ENCODE measurements at regions not wholly inside any gene's neighbourhood (a gene's known extent, or its start where the extent isn't known, plus 50 kb on each side); places are given as distances from the start of the nearest gene placed in this dataset.
A peak's percentile ranks its signal among the peaks of the same experiment; 100 is the strongest.
"Not testable (repeated sequence)": the region's sequence is repeated elsewhere in the genome, so short reads cannot be mapped to it uniquely, and the experiment has no call there.

DNA sequence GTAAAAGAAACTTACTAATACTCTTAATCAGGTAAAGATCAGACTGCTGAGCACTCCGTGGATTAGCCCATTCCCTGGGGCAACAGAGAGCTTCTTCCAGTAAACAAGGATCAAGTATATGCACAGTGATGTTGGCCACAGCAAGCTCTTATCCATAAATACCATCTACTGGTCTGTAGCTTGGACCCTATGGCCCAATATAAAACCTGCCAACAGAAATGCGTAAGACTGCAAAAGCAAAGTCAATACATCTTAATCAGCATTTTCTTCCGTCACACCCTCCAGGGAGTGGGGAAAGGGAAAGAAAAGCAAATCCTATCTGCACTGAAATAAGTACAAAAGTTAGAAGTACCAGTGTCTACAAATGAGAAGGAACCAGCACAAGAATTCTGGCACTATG is 1082.1 kb downstream of the ZPLD1 start:
- H3K9me3 Mint-ChIP-seq (ENCODE audit: unreplicated experiment), result no peaks in the 10 kb centered on the region
- Histone ChIP-seq H3K4me3 (ENCODE audit: low read depth, low read length) (no peak overlapping the region), H3K4me1 (peaks cover 4% of the 10 kb centered on the region; the same call in 1 of the 2 replicates), H3K36me3 (ENCODE audit: control insufficient read depth, insufficient read depth, low read length) (no peaks in the 10 kb centered on the region), H3K27me3 (replicated peaks; ENCODE audit: control insufficient read depth, insufficient read depth, low read length) (no peaks in the 10 kb centered on the region), H3K9me3 (no peaks in the 10 kb centered on the region)
- no peak for TF ChIP-seq CTCF (IDR thresholded peaks at IDR 0.05; ENCODE audit: insufficient read depth in 1 of 2, low read depth in 1 of 2, low read length in 1 of 2, severe bottlenecking in 1 of 2, unreplicated experiment in 1 of 2)
- ChIA-PET POLR2A (no interaction called here), CTCF (no interaction called here)
- no peak overlapping the region for H3K4me3 Mint-ChIP-seq (ENCODE audit: unreplicated experiment)
- no TSS peak for BruUV-seq (replicated peaks)
- H3K4me1 Mint-ChIP-seq (ENCODE audit: low read depth, unreplicated experiment), result no peaks in the 10 kb centered on the region
- intact Hi-C loops (cut with micrococcal nuclease; ENCODE audit: unreplicated experiment), result no loop called here
- no peaks in the 10 kb centered on the region for H3K27me3 Mint-ChIP-seq (ENCODE audit: insufficient read depth, unreplicated experiment)
- no peak overlapping the region for H3K27ac Mint-ChIP-seq (ENCODE audit: unreplicated experiment)
- no peak for DNase-seq
- no peaks in the 10 kb centered on the region for H3K36me3 Mint-ChIP-seq (ENCODE audit: insufficient read depth, unreplicated experiment)

- BruUV-seq (replicated peaks); intact Hi-C loops (cut with micrococcal nuclease; ENCODE audit: unreplicated experiment); H3K4me1 Mint-ChIP-seq (ENCODE audit: low read depth, unreplicated experiment): not testable (repeated sequence)
Observed at GRCh38 chr3:103531327-103531726, 1096.5 kb downstream of the ZPLD1 start.

DNA sequence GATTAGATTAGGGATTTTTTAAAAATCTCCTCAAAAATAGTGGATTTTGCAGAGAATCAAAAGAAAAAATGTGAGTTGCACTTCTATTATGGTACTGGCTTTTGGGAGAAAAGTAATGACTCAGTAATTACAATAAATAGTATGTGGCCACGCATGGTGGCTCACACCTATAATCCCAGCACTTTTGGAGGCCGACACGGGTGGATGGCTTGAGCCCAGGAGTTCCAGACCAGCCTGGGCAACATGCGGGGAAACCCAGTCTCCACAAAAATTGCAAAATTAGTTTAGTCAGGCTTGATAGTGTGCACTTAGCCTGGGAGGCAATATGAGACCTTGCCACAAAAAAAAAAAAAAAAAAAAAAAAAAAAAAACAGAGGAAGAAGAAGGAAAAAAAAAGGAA is 1098.2 kb downstream of the ZPLD1 start:
- ChIA-PET CTCF (no interaction called here), POLR2A (no interaction called here)
- DNase-seq, result no peak
- Mint-ChIP-seq H3K36me3 (ENCODE audit: insufficient read depth, unreplicated experiment) (no peaks in the 10 kb centered on the region), H3K9me3 (ENCODE audit: unreplicated experiment) (peaks cover 10% of the 10 kb centered on the region), H3K4me3 (ENCODE audit: unreplicated experiment) (no peak overlapping the region), H3K27ac (ENCODE audit: unreplicated experiment) (no peak overlapping the region), H3K4me1 (ENCODE audit: low read depth, unreplicated experiment) (no peaks in the 10 kb centered on the region), H3K27me3 (ENCODE audit: insufficient read depth, unreplicated experiment) (no peaks in the 10 kb centered on the region)
- Histone ChIP-seq H3K4me3 (ENCODE audit: low read depth, low read length) (no peak overlapping the region), H3K36me3 (ENCODE audit: control insufficient read depth, insufficient read depth, low read length) (no peaks in the 10 kb centered on the region), H3K4me1 (no peaks in the 10 kb centered on the region), H3K9me3 (no peaks in the 10 kb centered on the region), H3K27me3 (replicated peaks; ENCODE audit: control insufficient read depth, insufficient read depth, low read length) (no peaks in the 10 kb centered on the region)
- TF ChIP-seq CTCF (IDR thresholded peaks at IDR 0.05; ENCODE audit: insufficient read depth in 1 of 2, low read depth in 1 of 2, low read length in 1 of 2, severe bottlenecking in 1 of 2, unreplicated experiment in 1 of 2), result no peak
- BruUV-seq (replicated peaks), result no TSS peak
- intact Hi-C loops (cut with micrococcal nuclease; ENCODE audit: unreplicated experiment), result no loop called here

More at GRCh38 chr3:103531327-103531726, 1096.5 kb downstream of the ZPLD1 start:
- H3K27me3 Mint-ChIP-seq (ENCODE audit: insufficient read depth, unreplicated experiment); H3K36me3 ChIP-seq (ENCODE audit: control insufficient read depth, insufficient read depth, low read length); H3K36me3 Mint-ChIP-seq (ENCODE audit: insufficient read depth, unreplicated experiment); H3K27me3 ChIP-seq (replicated peaks; ENCODE audit: control insufficient read depth, insufficient read depth, low read length); H3K4me3 Mint-ChIP-seq (ENCODE audit: unreplicated experiment); H3K4me1 ChIP-seq; H3K27ac Mint-ChIP-seq (ENCODE audit: unreplicated experiment); H3K4me3 ChIP-seq (ENCODE audit: low read depth, low read length); H3K9me3 ChIP-seq; DNase-seq; POLR2A ChIA-PET; CTCF ChIA-PET: not testable (repeated sequence)
- peaks cover 10% of the 10 kb centered on the region for H3K9me3 Mint-ChIP-seq (ENCODE audit: unreplicated experiment)

- no peaks in the 10 kb centered on the region for H3K9me3 Mint-ChIP-seq (ENCODE audit: unreplicated experiment)
- no peaks in the 10 kb centered on the region for H3K36me3 Mint-ChIP-seq (ENCODE audit: insufficient read depth, unreplicated experiment)
- intact Hi-C loops (cut with micrococcal nuclease; ENCODE audit: unreplicated experiment), result no loop called here
- TF ChIP-seq CTCF (IDR thresholded peaks at IDR 0.05; ENCODE audit: insufficient read depth in 1 of 2, low read depth in 1 of 2, low read length in 1 of 2, severe bottlenecking in 1 of 2, unreplicated experiment in 1 of 2), result no peak
- no peaks in the 10 kb centered on the region for H3K36me3 ChIP-seq (ENCODE audit: control insufficient read depth, insufficient read depth, low read length)
- CTCF ChIA-PET, result no interaction called here
- no peaks in the 10 kb centered on the region for H3K9me3 ChIP-seq
- POLR2A ChIA-PET, result no interaction called here
- no peaks in the 10 kb centered on the region for H3K27me3 Mint-ChIP-seq (ENCODE audit: insufficient read depth, unreplicated experiment)
- no TSS peak for BruUV-seq (replicated peaks)
- H3K27me3 ChIP-seq (replicated peaks; ENCODE audit: control insufficient read depth, insufficient read depth, low read length), result no peaks in the 10 kb centered on the region
- no peak for DNase-seq
- peaks cover 14% of the 10 kb centered on the region for H3K4me1 Mint-ChIP-seq (ENCODE audit: low read depth, unreplicated experiment)
- 0 out of 2 replicates have a peak, but pooled peaks cover 6% of the 10 kb centered on the region for H3K4me1 ChIP-seq
- H3K4me3 ChIP-seq (ENCODE audit: low read depth, low read length), result no peak overlapping the region
- no peak overlapping the region for H3K27ac Mint-ChIP-seq (ENCODE audit: unreplicated experiment)
- H3K4me3 Mint-ChIP-seq (ENCODE audit: unreplicated experiment), result peak overlapping the region; percentile 44
Observed at GRCh38 chr3:103554451-103554850, 1119.6 kb downstream of the ZPLD1 start.

GRCh38 chr3:103564116-103564515 is 1129.3 kb downstream of the ZPLD1 start:
- CTCF ChIA-PET; H3K27me3 Mint-ChIP-seq (ENCODE audit: insufficient read depth, unreplicated experiment); H3K4me3 ChIP-seq (ENCODE audit: low read depth, low read length); intact Hi-C loops (cut with micrococcal nuclease; ENCODE audit: unreplicated experiment); H3K4me1 ChIP-seq; POLR2A ChIA-PET; H3K9me3 ChIP-seq; H3K36me3 Mint-ChIP-seq (ENCODE audit: insufficient read depth, unreplicated experiment); H3K36me3 ChIP-seq (ENCODE audit: control insufficient read depth, insufficient read depth, low read length); H3K27me3 ChIP-seq (replicated peaks; ENCODE audit: control insufficient read depth, insufficient read depth, low read length); H3K4me1 Mint-ChIP-seq (ENCODE audit: low read depth, unreplicated experiment); BruUV-seq (replicated peaks); H3K4me3 Mint-ChIP-seq (ENCODE audit: unreplicated experiment); H3K27ac Mint-ChIP-seq (ENCODE audit: unreplicated experiment); DNase-seq: not testable (repeated sequence)
- H3K9me3 Mint-ChIP-seq (ENCODE audit: unreplicated experiment), result peaks cover 11% of the 10 kb centered on the region

All from Caco-2 (cell line).